ENCODE measurements at regions not wholly inside any gene's neighbourhood (a gene's known extent, or its start where the extent isn't known, plus 50 kb on each side); places are given as distances from the start of the nearest gene placed in this dataset.
"Not testable (repeated sequence)": the region's sequence is repeated elsewhere in the genome, so short reads cannot be mapped to it uniquely, and the experiment has no call there.

GRCh38 chr7:66556549-66557213, 72.0 kb upstream of the KCTD7 start:
- ATAC-seq = no peak
- DNase-seq (ENCODE audit: missing footprints) = no peak
- intact Hi-C loops (cut with DNase I) = loop anchor here (5.0 kb wide), 1 partner anchor 71 kb away; the partner anchor contains the start of gene KCTD7

- DNase-seq (ENCODE audit: missing footprints) = peak; percentile 88
- intact Hi-C loops (cut with DNase I) = loop anchor here (5.0 kb wide), 1 partner anchor 70 kb away; the partner anchor contains the start of gene KCTD7
- ATAC-seq = peak; percentile 75
These were observed 71.2 kb upstream of the KCTD7 start for GRCh38 chr7:66557214-66558200.

- DNase-seq (ENCODE audit: missing footprints) (no peak), ATAC-seq (no peak)
- intact Hi-C loops (cut with DNase I) = loop anchor here (5.0 kb wide), 1 partner anchor 69 kb away; the partner anchor contains the start of gene KCTD7
These were observed 70.5 kb upstream of the KCTD7 start for GRCh38 chr7:66558201-66558641.

- ATAC-seq = no peak
- no peak for DNase-seq (ENCODE audit: missing footprints)
- intact Hi-C loops (cut with DNase I) = loop anchor here (5.0 kb wide), 1 partner anchor 68 kb away; the partner anchor contains the start of gene KCTD7
These were observed 69.8 kb upstream of the KCTD7 start for GRCh38 chr7:66558660-66559465.

GRCh38 chr7:66564045-66564444, 64.6 kb upstream of the KCTD7 start:
- DNase-seq (ENCODE audit: missing footprints) = no peak
- ATAC-seq = no peak
- intact Hi-C loops (cut with DNase I) = no loop called here

- DNase-seq (ENCODE audit: missing footprints); ATAC-seq; intact Hi-C loops (cut with DNase I): not testable (repeated sequence)
These were observed 58.5 kb upstream of the KCTD7 start for GRCh38 chr7:66570179-66570578.

GRCh38 chr7:66571568-66571967, 57.1 kb upstream of the KCTD7 start:
- no peak for ATAC-seq
- intact Hi-C loops (cut with DNase I) = no loop called here
- DNase-seq (ENCODE audit: missing footprints) = no peak

GRCh38 chr7:66573782-66574495, 54.7 kb upstream of the KCTD7 start:
- ATAC-seq; DNase-seq (ENCODE audit: missing footprints); intact Hi-C loops (cut with DNase I): not testable (repeated sequence)

GRCh38 chr7:66574768-66575167, 53.9 kb upstream of the KCTD7 start:
- DNase-seq (ENCODE audit: missing footprints); ATAC-seq; intact Hi-C loops (cut with DNase I): not testable (repeated sequence)

GRCh38 chr7:66575398-66575797, 53.3 kb upstream of the KCTD7 start:
- ATAC-seq = no peak

GRCh38 chr7:66576646-66577045, 52.0 kb upstream of the KCTD7 start:
- ATAC-seq (no peak), DNase-seq (ENCODE audit: missing footprints) (no peak)
- intact Hi-C loops (cut with DNase I) = no loop called here

More at GRCh38 chr7:66575398-66575797, 53.3 kb upstream of the KCTD7 start:
- DNase-seq (ENCODE audit: missing footprints) = no peak
- intact Hi-C loops (cut with DNase I) = no loop called here
